Ovary (tissue), 7 donors: ENCODE measurements at regions not wholly inside any gene's neighbourhood (a gene's known extent, or its start where the extent isn't known, plus 50 kb on each side); places are given as distances from the start of the nearest gene placed in this dataset.

ENCODE experiments used
- DNase-seq, 5 donors: peaks; one replicate each; pipeline ENCODE4 v3.0.0-alpha.2; 2019 to 2020
- H3K27ac ChIP-seq, 2 donors: fragments of 200-600 bp; one replicate each; pipeline versions ENCODE4 v1.5.1 to v1.8.0; 2019 to 2022
- H3K27me3 ChIP-seq: fragments of 200-600 bp; one replicate; pipeline ENCODE4 v1.8.0; 2022
- H3K36me3 ChIP-seq: fragments of 200-600 bp; sonication (generic); one replicate; pipeline ENCODE4 v1.5.1; 2019
- H3K4me1 ChIP-seq: one replicate; pipeline ENCODE4 v1.8.1; 2013; ENCODE audit warnings: mild to moderate bottlenecking, moderate library complexity; ENCODE audit not compliant: insufficient read depth
- H3K4me3 ChIP-seq: fragments of 200-600 bp; sonication (generic); one replicate; pipeline ENCODE4 v1.5.1; 2017
- H3K9me3 ChIP-seq, 2 donors: fragments of 200-600 bp in 1 of 2; sonication (generic) in 1 of 2; one replicate each; pipeline versions ENCODE4 v1.5.1 to v1.8.1; 2013 to 2019; ENCODE audit warnings: mild to moderate bottlenecking in 1 of 2, moderate library complexity in 1 of 2
- CTCF ChIP-seq, 3 donors: fragments of 450-650 bp in 2 of 3; fragments of 200-600 bp in 1 of 3; IDR thresholded peaks; one replicate each; pipeline versions ENCODE4 v1.5.1 to v1.8.0; 2016 to 2022; ENCODE audit warnings: antibody characterized with exemption in 3 of 3, mild to moderate bottlenecking in 1 of 3
- EP300 ChIP-seq: sonication (generic); formaldehyde crosslinking; IDR thresholded peaks from one replicate; pipeline ENCODE4 v1.6.1; 2017; ENCODE audit warnings: antibody characterized with exemption
- POLR2A ChIP-seq: fragments of 450-650 bp; IDR thresholded peaks from one replicate; pipeline ENCODE4 v1.6.1; 2017; ENCODE audit warnings: antibody characterized with exemption, mild to moderate bottlenecking, moderate library complexity
- WGBS, 3 donors: extraction: QIAGEN DNeasy Blood & Tissue Kit in 1 of 3; methylation state at CpG; one replicate each; pipeline versions ENCODE4 v1.1.5 to v1.1.7; 2013 to 2017; 5-methylcytosine and 5-hydroxymethylcytosine counted together
- intact Hi-C, 4 donors: fragments of 100-400 bp; cut with DNase I; formaldehyde crosslinking; loops; one replicate each; pipeline versions ENCODE4 v1.11.0 to v1.15.1; 2022 to 2023
- donor health status: DM: no; HTN: no; CAD: no; lungs with moderate emphysema.
- donor health status: DM: no; HTN: no; CAD: no.
- donor health status: Bipolar disorder and iron deficiency.
- donor health status: DM: no; HTN: no; CAD: no.
- donor health status: DM: yes; HTN: yes; CAD: no.

- no peaks in the 10 kb centered on the region for H3K27me3 ChIP-seq
- H3K9me3 ChIP-seq = no peaks in the 10 kb centered on the region
- TF ChIP-seq POLR2A = no peak
- TF ChIP-seq EP300 = no peak
- TF ChIP-seq CTCF (IDR thresholded peaks at IDR 0.05) = no peak
- DNase-seq = no peak
- H3K4me3 ChIP-seq = no peak overlapping the region
- H3K27ac ChIP-seq = no peak overlapping the region
- no peaks in the 10 kb centered on the region for H3K4me1 ChIP-seq
- intact Hi-C loops = no loop called here
- H3K36me3 ChIP-seq = no peaks in the 10 kb centered on the region
- 44 to 57% (median 51%) methylated on average over 3 of the region's 3 CpGs for WGBS, 3 donors
These were observed 100.5 kb upstream of the SLC22A23 start for GRCh38 chr6:3557336-3557735.

GRCh38 chr6:3553254-3553653, 96.4 kb upstream of the SLC22A23 start:
- intact Hi-C loops = no loop called here

GRCh38 chr6:3551716-3552511, 95.1 kb upstream of the SLC22A23 start:
- DNase-seq = no peak
- TF ChIP-seq CTCF (IDR thresholded peaks at IDR 0.05) (no peak), POLR2A (no peak), EP300 (no peak)
- Histone ChIP-seq H3K4me1 (no peaks in the 10 kb centered on the region), H3K27me3 (no peaks in the 10 kb centered on the region), H3K36me3 (no peaks in the 10 kb centered on the region), H3K9me3 (no peaks in the 10 kb centered on the region), H3K27ac (no peak overlapping the region), H3K4me3 (no peak overlapping the region)
- intact Hi-C loops = no loop called here
- WGBS, 3 donors = 79 to 88% (median 82%) methylated on average over 5 of the region's 5 CpGs

More at GRCh38 chr6:3553254-3553653, 96.4 kb upstream of the SLC22A23 start:
- Histone ChIP-seq H3K36me3 (no peaks in the 10 kb centered on the region), H3K4me3 (no peak overlapping the region), H3K27me3 (no peaks in the 10 kb centered on the region), H3K9me3 (no peaks in the 10 kb centered on the region), H3K4me1 (no peaks in the 10 kb centered on the region), H3K27ac (no peak overlapping the region)
- TF ChIP-seq EP300 (no peak), CTCF (IDR thresholded peaks at IDR 0.05) (no peak)
- DNase-seq = no peak

- H3K27me3 ChIP-seq = no peaks in the 10 kb centered on the region
- no peak overlapping the region for H3K27ac ChIP-seq
- DNase-seq = no peak
- WGBS, 3 donors = 85 to 88% (median 88%) methylated on average over 7 of the region's 7 CpGs
- intact Hi-C loops = no loop called here
- no peaks in the 10 kb centered on the region for H3K9me3 ChIP-seq
- H3K4me3 ChIP-seq = no peak overlapping the region
- no peak for TF ChIP-seq CTCF (IDR thresholded peaks at IDR 0.05)
- no peak for TF ChIP-seq POLR2A
- TF ChIP-seq EP300 = no peak
- no peaks in the 10 kb centered on the region for H3K36me3 ChIP-seq
- H3K4me1 ChIP-seq = no peaks in the 10 kb centered on the region
These were observed 92.6 kb upstream of the SLC22A23 start for GRCh38 chr6:3549314-3549940.
